IPS DF 4.7 (cell line): ENCODE measurements at regions not wholly inside any gene's neighbourhood (a gene's known extent, or its start where the extent isn't known, plus 50 kb on each side); places are given as distances from the start of the nearest gene placed in this dataset.

Experiments used
- DNase-seq: peaks from one replicate; pipeline ENCODE4 v3.0.0-alpha.2; 2013; ENCODE audit warnings: low spot score; ENCODE audit errors: extremely low read depth

DNA sequence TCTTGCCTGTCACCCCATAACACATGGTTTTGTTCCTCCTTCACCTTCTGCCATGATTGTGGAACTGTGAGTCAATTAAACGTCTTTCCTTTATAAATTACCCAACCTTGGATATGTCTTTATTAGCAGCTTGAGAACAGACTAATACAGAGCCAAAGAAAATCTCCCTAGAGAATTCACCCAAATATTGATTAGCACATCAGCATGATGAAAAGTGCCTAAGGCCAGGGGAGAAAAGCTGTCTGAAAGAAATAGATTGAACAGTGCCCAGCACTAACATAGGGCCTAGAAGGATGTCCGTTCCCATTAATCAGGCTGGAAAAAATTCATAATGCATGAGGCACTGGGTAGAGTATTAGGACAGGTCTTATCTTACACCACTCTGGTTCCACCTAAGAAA, 111.9 kb upstream of the CALN1 start:
- DNase-seq: no peak

GRCh38 chr7:72504061-72504706, 92.0 kb upstream of the CALN1 start:
- no peak for DNase-seq

DNA sequence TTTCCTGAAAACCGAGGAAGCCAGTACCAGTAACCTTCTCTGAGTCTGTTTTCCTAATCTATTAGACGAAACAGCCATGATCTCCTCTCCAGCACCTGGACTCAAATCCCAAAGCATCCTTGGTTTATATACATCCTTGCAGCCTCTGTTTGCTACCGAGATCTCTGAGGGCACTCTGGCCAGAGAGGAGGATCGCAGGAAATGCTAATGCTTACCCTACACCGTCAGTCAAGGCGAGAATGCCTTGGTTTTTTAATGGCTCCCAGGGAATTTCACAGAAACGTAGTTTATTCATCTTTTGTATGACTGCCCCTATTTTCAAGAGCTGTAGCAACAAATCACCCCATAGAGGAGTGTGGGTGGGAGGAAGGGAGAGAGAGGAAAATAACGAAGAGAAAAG, 91.5 kb upstream of the CALN1 start:
- no peak for DNase-seq

DNA sequence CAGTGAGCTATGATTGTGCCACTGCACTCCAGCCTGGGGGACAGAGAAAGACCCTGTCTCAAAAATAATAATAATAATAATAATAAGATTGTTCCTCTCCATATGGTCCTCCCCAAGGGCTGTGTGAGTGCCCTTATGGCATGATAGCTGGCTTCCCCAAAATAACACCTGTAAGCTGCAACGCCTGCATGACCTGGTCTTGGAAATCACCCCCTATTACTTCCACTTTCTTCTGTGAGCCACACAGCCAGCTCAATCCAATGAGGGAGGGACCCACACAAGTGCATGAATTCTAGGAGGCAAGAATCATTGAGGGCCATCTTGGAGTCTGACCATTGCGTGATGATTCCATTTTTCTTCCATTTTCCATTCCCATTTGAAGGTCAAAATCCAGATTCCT, 82.7 kb upstream of the CALN1 start:
- no peak for DNase-seq

GRCh38 chr7:72493850-72494661, 81.9 kb upstream of the CALN1 start:
- DNase-seq: peak; percentile 56

- DNase-seq: no peak
Measured at GRCh38 chr7:72492461-72493065, 80.4 kb upstream of the CALN1 start.

GRCh38 chr7:72490301-72490700, 78.2 kb upstream of the CALN1 start:
- no peak for DNase-seq

DNA sequence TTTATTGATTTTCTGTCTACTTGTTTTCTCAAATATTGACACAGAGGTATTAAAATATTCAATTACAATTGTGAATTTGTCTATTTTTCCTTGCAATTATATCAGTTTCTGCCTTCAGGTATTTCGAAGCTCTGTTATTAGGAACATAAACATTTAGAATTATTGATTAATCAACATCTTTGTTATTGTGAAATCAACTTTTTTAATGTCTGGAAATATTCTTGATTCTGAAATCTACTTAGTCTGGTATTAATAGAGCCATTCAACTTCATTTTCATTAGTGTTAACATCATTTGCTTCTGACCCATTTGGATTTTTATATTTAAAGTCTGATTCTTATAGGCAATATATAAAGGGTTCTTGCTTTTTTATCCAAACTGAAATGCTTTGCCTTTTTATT, 69.8 kb upstream of the CALN1 start:
- no peak for DNase-seq

GRCh38 chr7:72476608-72477305, 64.6 kb upstream of the CALN1 start:
- no peak for DNase-seq

DNA sequence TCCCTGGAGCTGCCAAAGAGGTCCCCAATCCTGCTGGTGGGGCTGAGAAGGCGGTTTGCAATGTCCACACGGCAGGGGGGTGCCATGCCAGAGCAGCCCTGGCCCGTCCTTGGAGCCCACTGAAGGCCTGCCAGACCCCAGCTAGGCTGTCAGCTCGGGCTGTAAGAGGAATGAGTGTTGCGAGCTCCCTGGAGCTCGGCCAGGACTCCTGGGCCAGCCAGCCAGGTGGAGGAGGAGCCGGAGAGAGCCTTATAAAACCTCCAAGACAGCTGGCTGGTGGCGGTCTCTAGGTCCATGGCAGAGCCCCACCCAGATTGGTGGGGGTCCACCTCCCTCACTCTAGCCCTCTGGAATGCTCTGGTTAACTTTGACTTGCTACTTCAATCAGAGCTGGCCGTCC, 55.1 kb upstream of the CALN1 start:
- no peak for DNase-seq

DNA sequence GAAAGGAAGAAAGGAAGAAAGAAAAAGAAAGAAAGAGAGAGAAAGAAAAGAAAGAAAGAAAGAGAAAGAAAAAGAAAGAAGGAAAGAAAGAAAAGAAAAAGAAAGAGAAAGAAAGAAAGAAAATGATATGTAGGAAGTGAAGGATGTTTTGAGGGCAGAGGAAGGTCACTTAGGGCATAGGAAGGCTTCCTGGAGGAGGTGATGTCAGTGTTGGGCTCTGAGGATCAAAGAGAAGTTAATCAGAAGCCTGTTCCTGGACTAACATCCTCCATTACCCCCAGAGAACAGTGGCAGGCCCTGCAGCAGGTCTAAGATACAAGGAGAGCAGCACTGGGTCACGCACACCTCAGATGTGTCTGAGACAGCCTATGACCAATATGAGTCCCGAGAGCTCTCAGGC, 54.7 kb upstream of the CALN1 start:
- DNase-seq: no peak

GRCh38 chr7:72465521-72465920, 53.4 kb upstream of the CALN1 start:
- no peak for DNase-seq

GRCh38 chr7:72462311-72462710, 50.2 kb upstream of the CALN1 start:
- no peak for DNase-seq
